Fibroblast of lung (primary cell): ENCODE measurements at regions not wholly inside any gene's neighbourhood (a gene's known extent, or its start where the extent isn't known, plus 50 kb on each side); places are given as distances from the start of the nearest gene placed in this dataset.

Source experiments
- DNase-seq, 2 donors: peaks; one replicate each; pipeline versions ENCODE4 v3.0.0 to v3.0.0-alpha.2; 2010; ENCODE audit warnings: low read depth in 2 of 2
- H2AFZ ChIP-seq: 2 replicates; pipeline ENCODE4 v1.5.1; 2012; ENCODE audit warnings: low read length, control low read depth, inconsistent platforms
- H3K27ac ChIP-seq: 2 replicates; pipeline ENCODE4 v1.5.1; 2011; ENCODE audit warnings: low read length, control low read depth; ENCODE audit not compliant: insufficient read depth
- H3K27me3 ChIP-seq: 2 replicates; pipeline ENCODE4 v1.5.1; 2011; ENCODE audit warnings: mild to moderate bottlenecking, low read length; ENCODE audit not compliant: control insufficient read depth, insufficient read depth
- H3K36me3 ChIP-seq: 2 replicates; pipeline ENCODE4 v1.5.1; 2011; ENCODE audit warnings: low read length; ENCODE audit not compliant: control insufficient read depth, insufficient read depth
- H3K4me1 ChIP-seq: 2 replicates; pipeline ENCODE4 v1.5.1; 2011; ENCODE audit warnings: low read length; ENCODE audit not compliant: control insufficient read depth, insufficient read depth; ENCODE audit errors: extremely low read depth
- H3K4me2 ChIP-seq: 2 replicates; pipeline ENCODE4 v1.5.1; 2011; ENCODE audit warnings: low read length, control low read depth; ENCODE audit not compliant: insufficient read depth; ENCODE audit errors: extremely low read depth
- H3K4me3 ChIP-seq, 4 experiments: fragments of 200-600 bp in 1 of 4; sonication (generic) in 1 of 4; replicated peaks in 1 of 4; 2 replicates each; pipeline ENCODE4 v1.5.1; 2011 to 2016; ENCODE audit warnings: low read length in 4 of 4, low read depth in 3 of 4, mild to moderate bottlenecking in 3 of 4, control low read depth in 2 of 4, inconsistent platforms in 1 of 4, mixed read lengths in 1 of 4; ENCODE audit not compliant: insufficient read depth in 1 of 4; ENCODE audit errors: control extremely low read depth in 1 of 4
- H3K79me2 ChIP-seq: 2 replicates; pipeline ENCODE4 v1.5.1; 2012; ENCODE audit warnings: mild to moderate bottlenecking, low read length, inconsistent platforms; ENCODE audit not compliant: control insufficient read depth, insufficient read depth
- H3K9ac ChIP-seq: 2 replicates; pipeline ENCODE4 v1.5.1; 2011; ENCODE audit warnings: mild to moderate bottlenecking, low read length, control low read depth; ENCODE audit not compliant: insufficient read depth
- H3K9me3 ChIP-seq: 2 replicates; pipeline ENCODE4 v1.5.1; 2012; ENCODE audit warnings: low read depth, low read length; ENCODE audit not compliant: control insufficient read depth, insufficient read depth
- H4K20me1 ChIP-seq: 2 replicates; pipeline ENCODE4 v1.5.1; 2011; ENCODE audit warnings: low read length; ENCODE audit not compliant: control insufficient read depth, insufficient read depth; ENCODE audit errors: extremely low read depth
- EZH2 ChIP-seq: IDR thresholded peaks from 2 replicates; pipeline ENCODE4 v1.5.1; 2012; ENCODE audit warnings: low read length, control low read depth, mild to moderate bottlenecking; ENCODE audit errors: missing control alignments
- TF ChIP-seq, protein P1 (sequence below), 2 donors: IDR thresholded peaks in 1 of 2; conservative IDR thresholded peaks in 1 of 2; 1 replicate in 1 of 2; 2 replicates in 1 of 2; pipeline ENCODE4 v1.5.1; 2011 to 2012; ENCODE audit warnings: low read length in 2 of 2, control low read depth in 1 of 2, inconsistent platforms in 1 of 2, low read depth in 1 of 2, mild to moderate bottlenecking in 1 of 2

DNA sequence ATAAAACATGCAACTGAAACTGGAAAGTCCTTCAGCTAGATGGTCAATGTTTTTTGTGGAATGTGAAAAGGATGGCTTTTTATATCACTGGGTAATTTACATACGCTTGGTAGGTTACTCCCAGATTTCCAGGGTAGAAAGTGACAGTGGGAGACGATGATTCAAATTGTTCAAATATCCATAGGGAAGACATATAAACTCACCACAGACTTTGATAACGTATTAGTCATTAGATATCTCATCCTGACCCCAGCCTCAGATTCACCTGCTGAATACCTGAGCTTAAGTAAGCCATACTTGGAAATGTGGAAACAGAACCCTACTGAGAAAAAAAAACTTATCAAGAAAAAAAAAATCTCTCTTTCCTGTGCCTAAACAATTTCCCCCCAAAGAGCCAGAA is 169.4 kb downstream of the ZNF674 start:
- no peaks in the 10 kb centered on the region for H3K79me2 ChIP-seq
- no peak overlapping the region for H2AFZ ChIP-seq
- no peaks in the 10 kb centered on the region for H3K27me3 ChIP-seq
- H3K4me3 ChIP-seq, result no peak overlapping the region
- no peak for TF ChIP-seq EZH2
- TF ChIP-seq, protein P1, sequence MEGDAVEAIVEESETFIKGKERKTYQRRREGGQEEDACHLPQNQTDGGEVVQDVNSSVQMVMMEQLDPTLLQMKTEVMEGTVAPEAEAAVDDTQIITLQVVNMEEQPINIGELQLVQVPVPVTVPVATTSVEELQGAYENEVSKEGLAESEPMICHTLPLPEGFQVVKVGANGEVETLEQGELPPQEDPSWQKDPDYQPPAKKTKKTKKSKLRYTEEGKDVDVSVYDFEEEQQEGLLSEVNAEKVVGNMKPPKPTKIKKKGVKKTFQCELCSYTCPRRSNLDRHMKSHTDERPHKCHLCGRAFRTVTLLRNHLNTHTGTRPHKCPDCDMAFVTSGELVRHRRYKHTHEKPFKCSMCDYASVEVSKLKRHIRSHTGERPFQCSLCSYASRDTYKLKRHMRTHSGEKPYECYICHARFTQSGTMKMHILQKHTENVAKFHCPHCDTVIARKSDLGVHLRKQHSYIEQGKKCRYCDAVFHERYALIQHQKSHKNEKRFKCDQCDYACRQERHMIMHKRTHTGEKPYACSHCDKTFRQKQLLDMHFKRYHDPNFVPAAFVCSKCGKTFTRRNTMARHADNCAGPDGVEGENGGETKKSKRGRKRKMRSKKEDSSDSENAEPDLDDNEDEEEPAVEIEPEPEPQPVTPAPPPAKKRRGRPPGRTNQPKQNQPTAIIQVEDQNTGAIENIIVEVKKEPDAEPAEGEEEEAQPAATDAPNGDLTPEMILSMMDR (conservative IDR thresholded peaks at IDR 0.05 in 1 of 2, IDR thresholded peaks at IDR 0.05 in 1 of 2; ENCODE audit: low read depth in 1 of 2, low read length in 2 of 2), result no peak
- H3K9me3 ChIP-seq, result no peaks in the 10 kb centered on the region
- H3K9ac ChIP-seq, result no peak overlapping the region
- H3K4me2 ChIP-seq, result no peak overlapping the region
- H3K36me3 ChIP-seq, result no peaks in the 10 kb centered on the region
- no peaks in the 10 kb centered on the region for H3K4me1 ChIP-seq
- H3K27ac ChIP-seq, result no peak overlapping the region
- no peaks in the 10 kb centered on the region for H4K20me1 ChIP-seq
- DNase-seq, result no peak

- H4K20me1 ChIP-seq, result no peaks in the 10 kb centered on the region
- TF ChIP-seq EZH2, result no peak
- TF ChIP-seq, protein P1 (conservative IDR thresholded peaks at IDR 0.05 in 1 of 2, IDR thresholded peaks at IDR 0.05 in 1 of 2; ENCODE audit: low read depth in 1 of 2, low read length in 2 of 2), result no peak
- no peak overlapping the region for H3K4me3 ChIP-seq
- no peaks in the 10 kb centered on the region for H3K79me2 ChIP-seq
- no peaks in the 10 kb centered on the region for H3K27me3 ChIP-seq
- H3K4me2 ChIP-seq, result no peak overlapping the region
- H3K9ac ChIP-seq, result no peak overlapping the region
- DNase-seq, result no peak
- no peaks in the 10 kb centered on the region for H3K9me3 ChIP-seq
- no peaks in the 10 kb centered on the region for H3K36me3 ChIP-seq
- no peak overlapping the region for H3K27ac ChIP-seq
- no peak overlapping the region for H2AFZ ChIP-seq
- no peaks in the 10 kb centered on the region for H3K4me1 ChIP-seq
Observed at GRCh38 chrX:46374371-46374770, 170.8 kb downstream of the ZNF674 start.

- TF ChIP-seq EZH2, result no peak
- TF ChIP-seq, protein P1 (conservative IDR thresholded peaks at IDR 0.05 in 1 of 2, IDR thresholded peaks at IDR 0.05 in 1 of 2; ENCODE audit: low read depth in 1 of 2, low read length in 2 of 2), result no peak
- Histone ChIP-seq H4K20me1 (no peaks in the 10 kb centered on the region), H3K9ac (no peak overlapping the region), H3K79me2 (no peaks in the 10 kb centered on the region), H3K4me1 (no peaks in the 10 kb centered on the region), H3K27ac (no peak overlapping the region), H3K4me3 (no peak overlapping the region), H2AFZ (no peak overlapping the region), H3K9me3 (no peaks in the 10 kb centered on the region), H3K36me3 (no peaks in the 10 kb centered on the region), H3K27me3 (no peaks in the 10 kb centered on the region), H3K4me2 (no peak overlapping the region)
- peak in 1 of 2 donors; percentile 28 for DNase-seq
Observed at GRCh38 chrX:46367491-46367890, 177.7 kb downstream of the ZNF674 start.
